ENCODE measurements at regions not wholly inside any gene's neighbourhood (a gene's known extent, or its start where the extent isn't known, plus 50 kb on each side); places are given as distances from the start of the nearest gene placed in this dataset.

DNA sequence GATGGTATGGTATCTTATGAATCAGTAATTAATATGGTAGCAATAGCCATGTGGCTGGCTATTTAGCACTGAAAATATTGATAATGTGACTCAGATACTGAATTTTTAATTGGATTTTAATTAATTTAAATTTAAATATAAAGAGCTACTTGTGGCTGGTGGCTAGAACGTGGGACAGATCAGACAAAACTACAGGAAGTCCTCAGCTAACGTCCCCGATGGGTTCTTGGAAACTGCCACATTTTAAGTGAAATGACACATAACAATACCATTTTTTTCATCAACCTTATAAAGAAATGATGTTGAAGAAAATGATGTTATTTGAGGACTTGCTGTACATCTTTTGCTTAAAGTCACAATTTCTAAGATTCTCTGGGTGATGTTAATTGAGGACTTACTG, 138.1 kb upstream of the FLRT2 start (continued):
- TF ChIP-seq POLR2AphosphoS5 (IDR thresholded peaks at IDR 0.05; ENCODE audit: low read depth), result no peak
- TF ChIP-seq, protein P1, sequence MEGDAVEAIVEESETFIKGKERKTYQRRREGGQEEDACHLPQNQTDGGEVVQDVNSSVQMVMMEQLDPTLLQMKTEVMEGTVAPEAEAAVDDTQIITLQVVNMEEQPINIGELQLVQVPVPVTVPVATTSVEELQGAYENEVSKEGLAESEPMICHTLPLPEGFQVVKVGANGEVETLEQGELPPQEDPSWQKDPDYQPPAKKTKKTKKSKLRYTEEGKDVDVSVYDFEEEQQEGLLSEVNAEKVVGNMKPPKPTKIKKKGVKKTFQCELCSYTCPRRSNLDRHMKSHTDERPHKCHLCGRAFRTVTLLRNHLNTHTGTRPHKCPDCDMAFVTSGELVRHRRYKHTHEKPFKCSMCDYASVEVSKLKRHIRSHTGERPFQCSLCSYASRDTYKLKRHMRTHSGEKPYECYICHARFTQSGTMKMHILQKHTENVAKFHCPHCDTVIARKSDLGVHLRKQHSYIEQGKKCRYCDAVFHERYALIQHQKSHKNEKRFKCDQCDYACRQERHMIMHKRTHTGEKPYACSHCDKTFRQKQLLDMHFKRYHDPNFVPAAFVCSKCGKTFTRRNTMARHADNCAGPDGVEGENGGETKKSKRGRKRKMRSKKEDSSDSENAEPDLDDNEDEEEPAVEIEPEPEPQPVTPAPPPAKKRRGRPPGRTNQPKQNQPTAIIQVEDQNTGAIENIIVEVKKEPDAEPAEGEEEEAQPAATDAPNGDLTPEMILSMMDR (conservative IDR thresholded peaks at IDR 0.05; ENCODE audit: low read depth in 2 of 2), result no peak
- no peak for TF ChIP-seq STAT1 (IDR thresholded peaks at IDR 0.05; ENCODE audit: unreplicated experiment)
- no peak for TF ChIP-seq EZH2phosphoT487 (IDR thresholded peaks at IDR 0.05; ENCODE audit: unreplicated experiment)

DNA sequence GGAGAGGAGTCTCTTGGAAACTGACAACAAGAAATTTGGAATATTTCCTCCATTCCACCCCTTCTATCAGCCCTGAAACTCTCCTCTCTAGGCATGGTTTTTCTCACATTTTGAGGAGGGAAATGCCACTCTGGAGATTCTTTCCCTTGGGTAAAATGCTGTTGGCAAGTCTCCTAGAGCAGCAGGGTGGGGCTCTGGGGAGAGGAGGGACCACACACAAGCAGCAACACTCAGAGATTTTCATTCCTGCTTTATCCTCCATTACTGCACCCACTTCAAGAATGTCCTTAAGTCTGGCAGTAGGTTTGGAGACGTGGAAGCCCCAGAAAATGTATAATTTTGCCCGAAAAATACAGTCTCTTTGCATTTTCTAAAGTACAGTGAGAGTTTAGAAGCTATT, 130.8 kb upstream of the FLRT2 start:
- Mint-ChIP-seq H3K27me3 (ENCODE audit: insufficient read depth, low read depth, poor library complexity) (no peaks in the 10 kb centered on the region), H3K27ac (no peak overlapping the region), H3K36me3 (ENCODE audit: low read depth) (no peaks in the 10 kb centered on the region), H3K9me3 (no peaks in the 10 kb centered on the region), H3K4me3 (no peak overlapping the region), H3K4me1 (peaks cover 3% of the 10 kb centered on the region)
- no peaks in the 10 kb centered on the region for H3F3A ChIP-seq (replicated peaks; ENCODE audit: low read depth)
- H3K4me1 ChIP-seq (ENCODE audit: insufficient read depth), result no peaks in the 10 kb centered on the region
- no peaks in the 10 kb centered on the region for H3K36me3 ChIP-seq (ENCODE audit: insufficient read depth)
- no peaks in the 10 kb centered on the region for H3K79me2 ChIP-seq (replicated peaks; ENCODE audit: insufficient read depth)
- no peak for DNase-seq (ENCODE audit: low spot score)
- no peak for ATAC-seq
- no peaks in the 10 kb centered on the region for H4K20me1 ChIP-seq (replicated peaks; ENCODE audit: insufficient read depth)
- no peak for TF ChIP-seq EZH2 (IDR thresholded peaks at IDR 0.05; ENCODE audit: low read depth, unreplicated experiment)
- TF ChIP-seq, protein P2, sequence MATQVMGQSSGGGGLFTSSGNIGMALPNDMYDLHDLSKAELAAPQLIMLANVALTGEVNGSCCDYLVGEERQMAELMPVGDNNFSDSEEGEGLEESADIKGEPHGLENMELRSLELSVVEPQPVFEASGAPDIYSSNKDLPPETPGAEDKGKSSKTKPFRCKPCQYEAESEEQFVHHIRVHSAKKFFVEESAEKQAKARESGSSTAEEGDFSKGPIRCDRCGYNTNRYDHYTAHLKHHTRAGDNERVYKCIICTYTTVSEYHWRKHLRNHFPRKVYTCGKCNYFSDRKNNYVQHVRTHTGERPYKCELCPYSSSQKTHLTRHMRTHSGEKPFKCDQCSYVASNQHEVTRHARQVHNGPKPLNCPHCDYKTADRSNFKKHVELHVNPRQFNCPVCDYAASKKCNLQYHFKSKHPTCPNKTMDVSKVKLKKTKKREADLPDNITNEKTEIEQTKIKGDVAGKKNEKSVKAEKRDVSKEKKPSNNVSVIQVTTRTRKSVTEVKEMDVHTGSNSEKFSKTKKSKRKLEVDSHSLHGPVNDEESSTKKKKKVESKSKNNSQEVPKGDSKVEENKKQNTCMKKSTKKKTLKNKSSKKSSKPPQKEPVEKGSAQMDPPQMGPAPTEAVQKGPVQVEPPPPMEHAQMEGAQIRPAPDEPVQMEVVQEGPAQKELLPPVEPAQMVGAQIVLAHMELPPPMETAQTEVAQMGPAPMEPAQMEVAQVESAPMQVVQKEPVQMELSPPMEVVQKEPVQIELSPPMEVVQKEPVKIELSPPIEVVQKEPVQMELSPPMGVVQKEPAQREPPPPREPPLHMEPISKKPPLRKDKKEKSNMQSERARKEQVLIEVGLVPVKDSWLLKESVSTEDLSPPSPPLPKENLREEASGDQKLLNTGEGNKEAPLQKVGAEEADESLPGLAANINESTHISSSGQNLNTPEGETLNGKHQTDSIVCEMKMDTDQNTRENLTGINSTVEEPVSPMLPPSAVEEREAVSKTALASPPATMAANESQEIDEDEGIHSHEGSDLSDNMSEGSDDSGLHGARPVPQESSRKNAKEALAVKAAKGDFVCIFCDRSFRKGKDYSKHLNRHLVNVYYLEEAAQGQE (IDR thresholded peaks at IDR 0.05; ENCODE audit: unreplicated experiment), result no peak
- TF ChIP-seq, protein P3, sequence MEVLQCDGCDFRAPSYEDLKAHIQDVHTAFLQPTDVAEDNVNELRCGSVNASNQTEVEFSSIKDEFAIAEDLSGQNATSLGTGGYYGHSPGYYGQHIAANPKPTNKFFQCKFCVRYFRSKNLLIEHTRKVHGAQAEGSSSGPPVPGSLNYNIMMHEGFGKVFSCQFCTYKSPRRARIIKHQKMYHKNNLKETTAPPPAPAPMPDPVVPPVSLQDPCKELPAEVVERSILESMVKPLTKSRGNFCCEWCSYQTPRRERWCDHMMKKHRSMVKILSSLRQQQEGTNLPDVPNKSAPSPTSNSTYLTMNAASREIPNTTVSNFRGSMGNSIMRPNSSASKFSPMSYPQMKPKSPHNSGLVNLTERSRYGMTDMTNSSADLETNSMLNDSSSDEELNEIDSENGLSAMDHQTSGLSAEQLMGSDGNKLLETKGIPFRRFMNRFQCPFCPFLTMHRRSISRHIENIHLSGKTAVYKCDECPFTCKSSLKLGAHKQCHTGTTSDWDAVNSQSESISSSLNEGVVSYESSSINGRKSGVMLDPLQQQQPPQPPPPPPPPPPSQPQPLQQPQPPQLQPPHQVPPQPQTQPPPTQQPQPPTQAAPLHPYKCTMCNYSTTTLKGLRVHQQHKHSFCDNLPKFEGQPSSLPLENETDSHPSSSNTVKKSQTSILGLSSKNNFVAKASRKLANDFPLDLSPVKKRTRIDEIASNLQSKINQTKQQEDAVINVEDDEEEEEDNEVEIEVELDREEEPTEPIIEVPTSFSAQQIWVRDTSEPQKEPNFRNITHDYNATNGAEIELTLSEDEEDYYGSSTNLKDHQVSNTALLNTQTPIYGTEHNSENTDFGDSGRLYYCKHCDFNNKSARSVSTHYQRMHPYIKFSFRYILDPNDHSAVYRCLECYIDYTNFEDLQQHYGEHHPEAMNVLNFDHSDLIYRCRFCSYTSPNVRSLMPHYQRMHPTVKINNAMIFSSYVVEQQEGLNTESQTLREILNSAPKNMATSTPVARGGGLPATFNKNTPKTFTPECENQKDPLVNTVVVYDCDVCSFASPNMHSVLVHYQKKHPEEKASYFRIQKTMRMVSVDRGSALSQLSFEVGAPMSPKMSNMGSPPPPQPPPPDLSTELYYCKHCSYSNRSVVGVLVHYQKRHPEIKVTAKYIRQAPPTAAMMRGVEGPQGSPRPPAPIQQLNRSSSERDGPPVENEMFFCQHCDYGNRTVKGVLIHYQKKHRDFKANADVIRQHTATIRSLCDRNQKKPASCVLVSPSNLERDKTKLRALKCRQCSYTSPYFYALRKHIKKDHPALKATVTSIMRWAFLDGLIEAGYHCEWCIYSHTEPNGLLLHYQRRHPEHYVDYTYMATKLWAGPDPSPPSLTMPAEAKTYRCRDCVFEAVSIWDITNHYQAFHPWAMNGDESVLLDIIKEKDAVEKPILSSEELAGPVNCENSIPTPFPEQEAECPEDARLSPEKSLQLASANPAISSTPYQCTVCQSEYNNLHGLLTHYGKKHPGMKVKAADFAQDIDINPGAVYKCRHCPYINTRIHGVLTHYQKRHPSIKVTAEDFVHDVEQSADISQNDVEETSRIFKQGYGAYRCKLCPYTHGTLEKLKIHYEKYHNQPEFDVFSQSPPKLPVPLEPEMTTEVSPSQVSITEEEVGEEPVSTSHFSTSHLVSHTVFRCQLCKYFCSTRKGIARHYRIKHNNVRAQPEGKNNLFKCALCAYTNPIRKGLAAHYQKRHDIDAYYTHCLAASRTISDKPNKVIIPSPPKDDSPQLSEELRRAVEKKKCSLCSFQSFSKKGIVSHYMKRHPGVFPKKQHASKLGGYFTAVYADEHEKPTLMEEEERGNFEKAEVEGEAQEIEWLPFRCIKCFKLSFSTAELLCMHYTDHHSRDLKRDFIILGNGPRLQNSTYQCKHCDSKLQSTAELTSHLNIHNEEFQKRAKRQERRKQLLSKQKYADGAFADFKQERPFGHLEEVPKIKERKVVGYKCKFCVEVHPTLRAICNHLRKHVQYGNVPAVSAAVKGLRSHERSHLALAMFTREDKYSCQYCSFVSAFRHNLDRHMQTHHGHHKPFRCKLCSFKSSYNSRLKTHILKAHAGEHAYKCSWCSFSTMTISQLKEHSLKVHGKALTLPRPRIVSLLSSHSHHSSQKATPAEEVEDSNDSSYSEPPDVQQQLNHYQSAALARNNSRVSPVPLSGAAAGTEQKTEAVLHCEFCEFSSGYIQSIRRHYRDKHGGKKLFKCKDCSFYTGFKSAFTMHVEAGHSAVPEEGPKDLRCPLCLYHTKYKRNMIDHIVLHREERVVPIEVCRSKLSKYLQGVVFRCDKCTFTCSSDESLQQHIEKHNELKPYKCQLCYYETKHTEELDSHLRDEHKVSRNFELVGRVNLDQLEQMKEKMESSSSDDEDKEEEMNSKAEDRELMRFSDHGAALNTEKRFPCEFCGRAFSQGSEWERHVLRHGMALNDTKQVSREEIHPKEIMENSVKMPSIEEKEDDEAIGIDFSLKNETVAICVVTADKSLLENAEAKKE (CRISPR knock-in tag; IDR thresholded peaks at IDR 0.05), result no peak
- no peak for TF ChIP-seq ZNF114 (CRISPR knock-in tag; IDR thresholded peaks at IDR 0.05)
- no peak for TF ChIP-seq EZH2phosphoT487 (IDR thresholded peaks at IDR 0.05; ENCODE audit: unreplicated experiment)
- TF ChIP-seq NANOG (IDR thresholded peaks at IDR 0.05; ENCODE audit: borderline replicate concordance), result no peak
- TF ChIP-seq CREB1 (CRISPR knock-in tag; IDR thresholded peaks at IDR 0.05; ENCODE audit: low read depth), result no peak
- TF ChIP-seq JUNB (IDR thresholded peaks at IDR 0.05; ENCODE audit: unreplicated experiment), result no peak
- H3K27me3 ChIP-seq (ENCODE audit: insufficient read depth), result no peaks in the 10 kb centered on the region
- no peaks in the 10 kb centered on the region for H3K9me2 ChIP-seq (ENCODE audit: insufficient read depth)
- H3K4me3 ChIP-seq, result no peak overlapping the region
- H3K4me2 ChIP-seq, result no peak overlapping the region
- H3K27ac ChIP-seq (ENCODE audit: low read depth), result no peak overlapping the region
- H2AFZ ChIP-seq, result no peak overlapping the region

Data from GM23338 (cell line).